ENCODE measurements at regions not wholly inside any gene's neighbourhood (a gene's known extent, or its start where the extent isn't known, plus 50 kb on each side); places are given as distances from the start of the nearest gene placed in this dataset.

DNA sequence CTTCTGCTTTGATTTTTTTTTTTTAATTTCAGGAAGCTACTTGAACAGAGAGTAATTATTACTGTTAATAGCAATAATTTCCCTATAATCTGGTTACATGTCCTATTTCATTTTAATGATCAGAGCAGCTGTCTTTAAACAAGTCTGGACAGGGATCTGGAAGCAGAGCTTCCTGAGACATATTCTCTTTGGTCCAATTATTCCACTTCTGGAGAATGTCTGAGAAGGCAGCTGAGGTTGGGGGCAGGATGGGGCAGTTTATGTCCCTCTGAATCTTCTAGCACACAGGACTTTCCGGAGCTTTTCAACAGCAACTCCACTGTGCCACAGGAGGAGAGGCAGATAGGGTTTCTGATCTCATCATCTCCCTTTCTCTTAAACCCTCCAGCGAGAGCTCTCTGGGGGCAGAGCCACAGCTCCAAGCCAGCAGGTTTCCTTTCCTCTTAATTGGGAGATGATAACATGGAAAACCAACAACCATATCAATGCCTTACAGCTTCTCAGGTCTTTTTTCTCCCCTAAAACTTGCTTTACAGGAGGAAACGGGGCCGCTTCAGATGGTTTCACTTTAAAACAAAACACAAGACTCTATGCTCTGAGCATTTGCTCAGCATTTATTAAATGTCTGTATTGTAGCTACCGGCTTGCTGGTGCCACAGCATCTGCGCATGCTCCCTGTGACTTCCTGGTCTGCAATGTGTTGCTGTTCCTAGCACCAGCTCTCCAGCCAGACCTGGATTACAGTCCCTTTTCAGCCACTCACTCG lies 425.7 kb upstream of the USP24 start (continued):
- TF ChIP-seq CHD7 (IDR thresholded peaks at IDR 0.05; ENCODE audit: insufficient replicate concordance, low read length) (no peak), POU5F1 (IDR thresholded peaks at IDR 0.05; ENCODE audit: low read depth, low read length) (no peak)
